Endothelial cell of umbilical vein (primary cell): ENCODE measurements at regions not wholly inside any gene's neighbourhood (a gene's known extent, or its start where the extent isn't known, plus 50 kb on each side); places are given as distances from the start of the nearest gene placed in this dataset.

ENCODE experiments used
- CTCF ChIP-seq, 2 donors: IDR thresholded peaks; 1 replicate in 1 of 2; 2 replicates in 1 of 2; pipeline ENCODE4 v1.5.1; 2011; ENCODE audit warnings: low read length in 2 of 2, mild to moderate bottlenecking in 2 of 2, moderate library complexity in 2 of 2, control low read depth in 1 of 2, inconsistent platforms in 1 of 2, low read depth in 1 of 2; ENCODE audit not compliant: insufficient read depth in 1 of 2; ENCODE audit errors: extremely low read depth in 1 of 2
- GATA2 ChIP-seq: IDR thresholded peaks from 2 replicates; pipeline ENCODE4 v1.7.0; 2011; ENCODE audit warnings: low read depth, mild to moderate bottlenecking, moderate library complexity, mixed read lengths, low read length; ENCODE audit not compliant: insufficient read length, insufficient read depth
- POLR2A ChIP-seq: IDR thresholded peaks from 2 replicates; pipeline ENCODE4 v1.6.1; 2012; ENCODE audit warnings: low read depth, mild to moderate bottlenecking, control low read depth, low read length
- POLR2AphosphoS5 ChIP-seq: IDR thresholded peaks from 2 replicates; pipeline ENCODE4 v1.6.1; 2012; ENCODE audit warnings: low read depth, mild to moderate bottlenecking, control low read depth, low read length, moderate library complexity; ENCODE audit not compliant: insufficient read depth

GRCh38 chr15:62512904-62513303, 347.8 kb upstream of the C2CD4B start:
- no peak for TF ChIP-seq CTCF (IDR thresholded peaks at IDR 0.05; ENCODE audit: extremely low read depth in 1 of 2, insufficient read depth in 1 of 2, low read depth in 1 of 2, low read length in 2 of 2)
- no peak for TF ChIP-seq POLR2A
- TF ChIP-seq POLR2AphosphoS5: no peak
- no peak for TF ChIP-seq GATA2
